NCI-H2227 (cell line): ENCODE measurements at regions not wholly inside any gene's neighbourhood (a gene's known extent, or its start where the extent isn't known, plus 50 kb on each side); places are given as distances from the start of the nearest gene placed in this dataset.

Source experiments
- DNase-seq: peaks from one replicate; lab custom pipeline; 2025; ENCODE audit not compliant: unreplicated experiment; lab: John Stamatoyannopoulos, UW

- no peak for DNase-seq
Observed at GRCh38 chr15:29558261-29558660, 264.0 kb downstream of the TJP1 start.

- no peak for DNase-seq
Observed at GRCh38 chr15:29557171-29557570, 265.1 kb downstream of the TJP1 start.

GRCh38 chr15:29556380-29556779 is 265.9 kb downstream of the TJP1 start:
- DNase-seq, result no peak

DNA sequence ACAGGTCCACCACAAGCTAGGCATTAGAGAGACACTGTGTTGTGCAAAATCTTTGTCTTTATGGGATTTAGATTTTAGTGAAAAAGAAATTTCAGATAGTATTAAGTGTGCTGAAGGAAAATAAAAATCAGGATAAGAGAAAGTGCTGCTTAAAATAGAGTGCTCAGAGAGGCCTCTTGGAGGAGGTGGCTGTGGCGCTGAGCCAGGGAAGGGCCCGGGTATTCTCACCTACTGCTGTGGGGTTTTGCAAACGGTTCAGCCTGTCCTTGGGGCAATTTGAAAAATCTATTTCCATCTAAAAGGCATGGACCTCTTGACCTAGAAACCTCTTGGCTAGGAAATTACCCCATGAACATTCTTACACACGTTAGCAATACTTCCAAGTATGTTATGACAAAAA is 267.7 kb downstream of the TJP1 start:
- DNase-seq, result no peak

- DNase-seq, result no peak
Observed at GRCh38 chr15:29550834-29551465, 271.3 kb downstream of the TJP1 start.

DNA sequence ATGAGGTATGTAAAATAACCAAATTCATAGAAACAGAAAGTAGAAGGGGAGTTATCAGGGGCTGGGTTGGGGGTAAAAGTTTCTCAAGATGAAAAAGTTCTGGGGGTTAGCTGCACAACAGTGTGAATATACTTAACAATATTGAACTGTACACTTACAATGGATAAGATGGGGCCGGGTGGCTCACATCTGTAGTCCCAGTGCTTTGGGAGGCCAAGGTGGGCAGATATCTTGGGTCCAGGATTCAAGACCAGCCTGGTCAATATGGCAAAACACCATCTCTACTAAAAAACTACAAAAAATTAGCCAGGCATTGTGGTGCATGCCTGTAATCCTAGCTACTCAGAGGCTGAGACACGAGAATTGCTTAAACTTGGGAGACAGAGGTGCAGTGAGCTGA is 274.3 kb downstream of the TJP1 start:
- DNase-seq, result no peak

DNA sequence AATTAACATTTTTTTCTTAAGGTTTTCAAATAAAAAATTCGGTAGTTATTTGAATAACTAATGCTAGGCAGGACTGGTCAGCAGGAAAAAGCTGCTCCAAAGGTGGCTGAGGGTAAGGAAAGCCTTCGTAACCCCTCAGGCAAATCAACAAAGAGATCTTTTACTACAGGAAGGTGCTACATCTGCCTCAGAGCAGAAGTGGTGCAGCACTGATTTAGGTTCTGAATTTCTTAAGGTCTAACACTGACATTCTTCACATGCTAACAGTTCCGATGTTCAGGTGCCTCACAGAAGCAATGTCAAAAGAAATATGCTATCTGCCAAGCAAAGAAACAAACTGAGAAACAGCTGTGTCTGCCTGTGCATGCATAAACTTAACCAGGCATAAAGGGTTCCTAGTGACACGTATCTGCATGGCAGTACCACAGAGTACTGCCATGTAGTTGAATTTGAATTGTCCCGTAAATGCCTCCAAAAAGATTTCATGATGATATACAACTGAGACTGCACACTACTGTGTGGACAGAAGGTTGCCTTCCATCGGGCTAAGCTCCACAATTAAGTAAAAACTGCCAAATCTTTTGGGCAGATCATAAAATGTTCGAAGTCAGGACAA is 275.0 kb upstream of the NSMCE3 start:
- no peak for DNase-seq

GRCh38 chr15:29542994-29543393 is 273.4 kb upstream of the NSMCE3 start:
- DNase-seq, result no peak

GRCh38 chr15:29541309-29541708 is 271.7 kb upstream of the NSMCE3 start:
- DNase-seq, result no peak

DNA sequence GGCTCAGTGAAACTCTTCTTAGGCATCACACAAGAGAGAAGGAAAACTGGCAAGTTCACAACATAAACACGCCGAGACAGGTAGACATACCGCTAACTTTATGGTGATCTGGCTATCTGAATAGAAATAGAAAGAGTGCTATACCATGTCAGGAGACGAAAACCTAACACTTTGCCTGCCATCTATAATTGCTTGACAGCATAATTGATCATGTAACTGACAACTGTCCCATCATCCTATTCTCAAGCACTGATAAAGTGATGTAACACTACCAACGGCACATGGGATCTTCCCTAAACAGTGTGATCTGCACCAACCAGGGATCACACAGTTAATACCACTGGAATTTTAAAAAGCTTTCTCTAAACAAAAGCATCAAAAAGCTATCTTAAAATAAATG is 270.9 kb upstream of the NSMCE3 start:
- no peak for DNase-seq

DNA sequence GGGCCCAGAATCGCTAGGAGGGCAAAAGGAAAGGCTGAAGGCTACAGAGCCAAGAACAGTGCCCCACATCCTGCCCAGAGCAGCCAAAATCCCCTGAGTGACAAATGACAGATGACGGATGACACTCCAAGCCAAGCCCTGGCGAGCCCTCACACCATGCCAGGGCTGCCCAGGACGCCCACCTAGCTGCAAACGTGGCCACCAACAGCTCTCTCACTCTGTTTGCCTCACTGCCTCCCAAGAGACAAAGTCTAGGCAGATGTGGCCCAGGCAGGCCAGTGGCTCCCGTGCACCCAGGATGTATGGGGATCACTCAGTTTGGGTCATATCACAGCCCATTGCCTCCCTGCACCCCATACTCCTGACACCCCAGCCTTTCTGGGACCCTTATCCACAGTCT is 270.1 kb upstream of the NSMCE3 start:
- DNase-seq, result no peak

DNA sequence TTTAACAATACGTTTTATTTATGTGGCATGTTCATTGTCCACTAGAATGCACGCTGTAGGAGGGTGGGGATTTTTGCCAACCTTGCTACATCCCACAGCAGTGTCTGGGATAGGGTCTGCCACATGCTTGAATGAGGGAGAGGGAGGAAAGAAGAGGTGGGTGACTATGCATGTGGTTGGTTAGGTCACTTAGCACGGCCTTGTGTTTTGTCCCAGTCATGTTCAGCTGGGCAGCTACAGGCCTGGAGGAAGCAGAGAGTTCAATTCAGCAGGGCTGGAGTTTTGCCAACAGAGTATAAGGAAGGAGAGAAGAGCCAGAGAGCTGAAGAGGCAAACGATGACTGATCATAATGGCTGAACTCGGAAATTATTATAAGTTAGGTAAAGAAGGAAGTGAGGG is 268.4 kb upstream of the NSMCE3 start:
- DNase-seq, result no peak

GRCh38 chr15:29535952-29536351 is 266.3 kb upstream of the NSMCE3 start:
- no peak for DNase-seq

DNA sequence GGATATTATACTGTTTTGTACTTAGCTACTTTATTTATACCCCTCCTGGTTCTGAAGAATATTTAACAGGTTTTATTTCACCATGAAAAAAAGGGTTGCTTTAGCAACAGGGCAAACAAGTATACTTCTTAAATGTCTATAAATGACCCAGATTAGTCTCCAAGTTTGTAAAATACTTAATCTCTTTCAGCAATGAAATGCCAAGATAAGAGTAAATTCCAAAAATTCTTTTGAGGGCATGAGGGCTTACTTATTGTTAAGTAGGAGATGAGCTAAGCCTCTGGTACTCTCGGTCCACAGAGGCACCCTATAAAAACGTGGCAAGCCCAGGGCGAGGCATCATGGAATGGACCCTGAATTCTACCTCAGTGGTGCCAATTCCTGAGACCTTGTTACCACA is 264.8 kb upstream of the NSMCE3 start:
- no peak for DNase-seq

GRCh38 chr15:29533647-29534046 is 264.0 kb upstream of the NSMCE3 start:
- no peak for DNase-seq

- DNase-seq, result no peak
Observed at GRCh38 chr15:29532296-29532695, 262.7 kb upstream of the NSMCE3 start.

DNA sequence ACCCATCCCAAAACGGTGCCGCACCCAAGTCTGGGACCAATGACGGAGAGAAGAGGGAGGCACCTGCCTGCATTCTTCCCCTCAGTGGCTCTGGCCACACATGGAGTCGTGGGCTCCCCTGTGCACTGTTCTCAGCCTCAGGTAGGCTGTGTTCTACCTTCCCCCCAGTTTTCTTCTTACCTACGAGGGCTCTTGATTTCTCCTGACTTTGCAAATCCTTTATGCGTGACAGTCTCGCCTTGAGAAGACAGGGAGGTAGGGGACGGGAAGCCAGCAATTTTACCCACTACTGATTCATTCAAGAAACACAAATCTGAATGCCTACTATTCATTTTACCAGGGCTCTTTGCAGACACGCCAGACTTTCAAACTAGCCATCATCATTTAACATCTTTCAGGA is 261.3 kb upstream of the NSMCE3 start:
- DNase-seq, result no peak

- no peak for DNase-seq
Observed at GRCh38 chr15:29529043-29529442, 259.4 kb upstream of the NSMCE3 start.

GRCh38 chr15:29528276-29528675 is 258.7 kb upstream of the NSMCE3 start:
- no peak for DNase-seq

DNA sequence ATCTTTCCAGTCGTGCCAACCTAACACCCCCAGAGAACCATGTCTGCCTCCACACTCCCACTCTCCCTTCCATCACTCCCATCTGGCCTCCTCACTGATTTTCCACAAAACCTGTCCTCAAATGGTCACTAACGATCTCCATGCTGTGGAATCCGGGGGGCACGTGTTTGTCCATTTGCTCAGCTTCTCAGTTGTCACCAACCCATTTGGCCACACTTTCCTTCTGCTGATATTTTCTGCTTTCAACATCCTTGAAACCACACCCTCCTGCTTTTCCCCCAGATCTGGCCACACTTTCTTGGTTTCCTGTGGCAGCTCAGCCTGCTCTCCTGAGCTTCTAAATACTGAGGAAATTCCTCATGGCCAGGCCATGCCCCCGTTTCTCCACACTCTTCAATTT is 257.2 kb upstream of the NSMCE3 start:
- no peak for DNase-seq

GRCh38 chr15:29522373-29523276 is 253.0 kb upstream of the NSMCE3 start:
- DNase-seq, result no peak

DNA sequence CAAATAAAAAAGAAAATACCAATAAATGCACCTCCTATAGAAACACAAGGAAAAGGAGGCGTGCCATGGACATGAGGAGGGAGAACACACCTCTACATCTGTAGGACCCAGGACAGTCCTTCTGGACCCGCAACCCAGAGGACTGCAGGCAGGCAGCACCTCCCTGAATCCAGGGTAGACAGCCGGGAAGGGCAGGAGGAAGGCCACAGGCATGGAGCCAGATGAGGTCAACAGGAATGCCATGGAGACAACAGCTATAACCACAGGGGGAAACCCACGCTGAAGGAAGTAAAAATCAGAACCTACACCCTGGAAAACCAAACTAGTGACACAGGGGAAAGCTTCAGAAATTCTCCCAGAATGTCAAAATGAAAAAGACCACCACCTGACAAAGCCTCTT is 248.8 kb upstream of the NSMCE3 start:
- no peak for DNase-seq
